ENCODE measurements at regions not wholly inside any gene's neighbourhood (a gene's known extent, or its start where the extent isn't known, plus 50 kb on each side); places are given as distances from the start of the nearest gene placed in this dataset.

DNA sequence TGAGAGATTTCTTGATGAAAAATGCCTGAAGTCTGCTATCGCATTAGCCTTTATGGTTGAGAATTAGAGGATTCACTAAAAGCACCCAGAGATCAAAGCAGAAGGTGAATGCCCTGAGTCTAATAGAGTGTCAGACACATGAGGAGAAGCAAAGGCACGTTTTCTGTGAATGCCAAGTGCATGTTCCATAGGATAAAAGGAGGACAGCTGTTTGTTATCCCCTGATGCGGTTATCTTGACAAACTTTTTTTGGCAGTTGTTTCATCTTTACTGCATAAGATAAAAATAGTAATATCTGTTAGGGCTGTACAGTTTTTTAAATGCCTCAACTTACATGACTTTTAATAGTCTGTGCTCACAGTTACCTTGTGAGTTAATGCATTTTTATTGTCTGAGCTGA is 65.3 kb upstream of the CD96 start:
- no peaks in the 10 kb centered on the region for H3K27me3 ChIP-seq (ENCODE audit: insufficient read depth)

More for the DNA sequence above, 65.3 kb upstream of the CD96 start:
- H3K79me2 ChIP-seq (ENCODE audit: insufficient read depth) = no peaks in the 10 kb centered on the region
- TF ChIP-seq TEAD4 (IDR thresholded peaks at IDR 0.05; ENCODE audit: borderline replicate concordance, insufficient read depth) (no peak), EP300 (IDR thresholded peaks at IDR 0.05; ENCODE audit: borderline replicate concordance in 1 of 2, low read depth in 1 of 2, low read length in 1 of 2) (no peak), POLR2AphosphoS5 (IDR thresholded peaks at IDR 0.05; ENCODE audit: low read depth, low read length) (no peak), ELF1 (IDR thresholded peaks at IDR 0.05) (no peak), SIN3A (IDR thresholded peaks at IDR 0.05; ENCODE audit: borderline replicate concordance, low read depth, low read length) (no peak), GABPA (IDR thresholded peaks at IDR 0.05; ENCODE audit: low read depth) (no peak), FOXJ3 (CRISPR knock-in tag; IDR thresholded peaks at IDR 0.05) (no peak), RCOR1 (IDR thresholded peaks at IDR 0.05; ENCODE audit: low read length) (no peak), YY1 (IDR thresholded peaks at IDR 0.05; ENCODE audit: low read depth) (no peak), MEF2A (IDR thresholded peaks at IDR 0.05; ENCODE audit: borderline replicate concordance, low read depth) (no peak), RXRA (IDR thresholded peaks at IDR 0.05; ENCODE audit: borderline replicate concordance, low read depth) (no peak)
- TF ChIP-seq, protein P1, sequence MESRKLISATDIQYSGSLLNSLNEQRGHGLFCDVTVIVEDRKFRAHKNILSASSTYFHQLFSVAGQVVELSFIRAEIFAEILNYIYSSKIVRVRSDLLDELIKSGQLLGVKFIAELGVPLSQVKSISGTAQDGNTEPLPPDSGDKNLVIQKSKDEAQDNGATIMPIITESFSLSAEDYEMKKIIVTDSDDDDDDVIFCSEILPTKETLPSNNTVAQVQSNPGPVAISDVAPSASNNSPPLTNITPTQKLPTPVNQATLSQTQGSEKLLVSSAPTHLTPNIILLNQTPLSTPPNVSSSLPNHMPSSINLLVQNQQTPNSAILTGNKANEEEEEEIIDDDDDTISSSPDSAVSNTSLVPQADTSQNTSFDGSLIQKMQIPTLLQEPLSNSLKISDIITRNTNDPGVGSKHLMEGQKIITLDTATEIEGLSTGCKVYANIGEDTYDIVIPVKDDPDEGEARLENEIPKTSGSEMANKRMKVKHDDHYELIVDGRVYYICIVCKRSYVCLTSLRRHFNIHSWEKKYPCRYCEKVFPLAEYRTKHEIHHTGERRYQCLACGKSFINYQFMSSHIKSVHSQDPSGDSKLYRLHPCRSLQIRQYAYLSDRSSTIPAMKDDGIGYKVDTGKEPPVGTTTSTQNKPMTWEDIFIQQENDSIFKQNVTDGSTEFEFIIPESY (IDR thresholded peaks at IDR 0.05; ENCODE audit: borderline replicate concordance, low read depth) = no peak
- TF ChIP-seq, protein P2, sequence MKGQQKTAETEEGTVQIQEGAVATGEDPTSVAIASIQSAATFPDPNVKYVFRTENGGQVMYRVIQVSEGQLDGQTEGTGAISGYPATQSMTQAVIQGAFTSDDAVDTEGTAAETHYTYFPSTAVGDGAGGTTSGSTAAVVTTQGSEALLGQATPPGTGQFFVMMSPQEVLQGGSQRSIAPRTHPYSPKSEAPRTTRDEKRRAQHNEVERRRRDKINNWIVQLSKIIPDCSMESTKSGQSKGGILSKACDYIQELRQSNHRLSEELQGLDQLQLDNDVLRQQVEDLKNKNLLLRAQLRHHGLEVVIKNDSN (IDR thresholded peaks at IDR 0.05; ENCODE audit: borderline replicate concordance, low read depth) = no peak
- TF ChIP-seq, protein P3, sequence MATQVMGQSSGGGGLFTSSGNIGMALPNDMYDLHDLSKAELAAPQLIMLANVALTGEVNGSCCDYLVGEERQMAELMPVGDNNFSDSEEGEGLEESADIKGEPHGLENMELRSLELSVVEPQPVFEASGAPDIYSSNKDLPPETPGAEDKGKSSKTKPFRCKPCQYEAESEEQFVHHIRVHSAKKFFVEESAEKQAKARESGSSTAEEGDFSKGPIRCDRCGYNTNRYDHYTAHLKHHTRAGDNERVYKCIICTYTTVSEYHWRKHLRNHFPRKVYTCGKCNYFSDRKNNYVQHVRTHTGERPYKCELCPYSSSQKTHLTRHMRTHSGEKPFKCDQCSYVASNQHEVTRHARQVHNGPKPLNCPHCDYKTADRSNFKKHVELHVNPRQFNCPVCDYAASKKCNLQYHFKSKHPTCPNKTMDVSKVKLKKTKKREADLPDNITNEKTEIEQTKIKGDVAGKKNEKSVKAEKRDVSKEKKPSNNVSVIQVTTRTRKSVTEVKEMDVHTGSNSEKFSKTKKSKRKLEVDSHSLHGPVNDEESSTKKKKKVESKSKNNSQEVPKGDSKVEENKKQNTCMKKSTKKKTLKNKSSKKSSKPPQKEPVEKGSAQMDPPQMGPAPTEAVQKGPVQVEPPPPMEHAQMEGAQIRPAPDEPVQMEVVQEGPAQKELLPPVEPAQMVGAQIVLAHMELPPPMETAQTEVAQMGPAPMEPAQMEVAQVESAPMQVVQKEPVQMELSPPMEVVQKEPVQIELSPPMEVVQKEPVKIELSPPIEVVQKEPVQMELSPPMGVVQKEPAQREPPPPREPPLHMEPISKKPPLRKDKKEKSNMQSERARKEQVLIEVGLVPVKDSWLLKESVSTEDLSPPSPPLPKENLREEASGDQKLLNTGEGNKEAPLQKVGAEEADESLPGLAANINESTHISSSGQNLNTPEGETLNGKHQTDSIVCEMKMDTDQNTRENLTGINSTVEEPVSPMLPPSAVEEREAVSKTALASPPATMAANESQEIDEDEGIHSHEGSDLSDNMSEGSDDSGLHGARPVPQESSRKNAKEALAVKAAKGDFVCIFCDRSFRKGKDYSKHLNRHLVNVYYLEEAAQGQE (IDR thresholded peaks at IDR 0.05; ENCODE audit: low read depth, low read length) = no peak
- no peaks in the 10 kb centered on the region for H3K36me3 ChIP-seq (replicated peaks in 1 of 2; ENCODE audit: control insufficient read depth in 1 of 2, insufficient read depth in 2 of 2, low read length in 1 of 2)
- H3K9me3 ChIP-seq = no peaks in the 10 kb centered on the region
- no peak overlapping the region for H3K4me2 ChIP-seq
- no peak overlapping the region for H3K27ac ChIP-seq (ENCODE audit: low read depth in 2 of 2, low read length in 1 of 2)
- H3K4me1 ChIP-seq (ENCODE audit: control insufficient read depth in 1 of 2, insufficient read depth in 2 of 2, low read depth in 1 of 2, low read length in 1 of 2) = no peaks in the 10 kb centered on the region
- ChIA-PET POLR2A (no interaction called here), CTCF (no interaction called here)
- no peak for DNase-seq
- no peak overlapping the region for H3K4me3 ChIP-seq (ENCODE audit: low read depth in 2 of 2, low read length in 1 of 2)
- H3K9me2 ChIP-seq = no peaks in the 10 kb centered on the region
- H3F3A ChIP-seq (replicated peaks; ENCODE audit: insufficient read depth) = no peaks in the 10 kb centered on the region
- 58% methylated on average over 3 of the region's 3 CpGs for WGBS (ENCODE audit: low lambda C conversion rate)
- no peak overlapping the region for H3K9ac ChIP-seq
- H4K20me1 ChIP-seq (ENCODE audit: insufficient read depth) = no peaks in the 10 kb centered on the region
- no peak overlapping the region for H2AFZ ChIP-seq (ENCODE audit: low read depth)
